HCT116 (cell line): ENCODE measurements at regions not wholly inside any gene's neighbourhood (a gene's known extent, or its start where the extent isn't known, plus 50 kb on each side); places are given as distances from the start of the nearest gene placed in this dataset.

Source experiments
- ATAC-seq: fragments of 200-7000 bp; cut with Tn5 transposase; 2 replicates; pipeline ENCODE4 v1.9.1; 2020; ENCODE audit warnings: mild to moderate bottlenecking, moderate library complexity
- BruUV-seq: library from RNA; stranded (reverse); fragments of 400-500 nt; replicated peaks from 2 replicates; lab custom pipeline; 2021; lab: Mats Ljungman, UMichigan
- CTCF ChIA-PET: fragments of 300-600 bp; sonication (Branson Sonifier 250); formaldehyde crosslinking; loops from one replicate; lab custom pipeline; 2021; ENCODE audit warnings: antibody characterized with exemption; lab: Charles Lee
- POLR2A ChIA-PET: fragments of 300-600, 350-600 bp; sonication (Branson Sonifier 250); formaldehyde crosslinking; loops from one replicate; lab custom pipeline; 2021; ENCODE audit warnings: antibody characterized with exemption; lab: Charles Lee
- RAD21 ChIA-PET, 2 experiments: fragments of 300-600 bp; sonication (Branson Sonifier 250); formaldehyde crosslinking; loops; one replicate each; lab custom pipeline; 2023; ENCODE audit warnings: low total read pairs in 2 of 2; ENCODE audit not compliant: uncharacterized antibody in 2 of 2, unreplicated experiment in 2 of 2, low non-redundant PET in 1 of 2; lab: Charles Lee
- DNase-seq: peaks from one replicate; pipeline ENCODE4 v3.0.0-alpha.2; 2010; ENCODE audit warnings: low read depth, low spot score
- H2AFZ ChIP-seq: fragments of 200-600 bp; shearing (Covaris generic), sonication (generic); 2 replicates; pipeline ENCODE4 v1.6.1; 2017; ENCODE audit warnings: low read depth, mixed run types, mixed read lengths, antibody characterized with exemption, low read length; ENCODE audit not compliant: poor library complexity, severe bottlenecking
- H3K27ac ChIP-seq: 2 replicates; pipeline ENCODE4 v1.5.1; 2012; ENCODE audit warnings: low read depth, low read length
- H3K27me3 ChIP-seq: fragments of 200-600 bp; sonication (generic); 2 replicates; pipeline ENCODE4 v1.6.1; 2016; ENCODE audit warnings: mixed run types, low read length, mixed read lengths; ENCODE audit not compliant: insufficient read depth
- H3K36me3 ChIP-seq, 2 experiments: fragments of 200-500 bp in 1 of 2; fragments of 200-600 bp in 1 of 2; sonication (Bioruptor generic) in 1 of 2; sonication (generic) in 1 of 2; 2 replicates each; pipeline versions ENCODE4 v1.5.1 to v1.6.1; 2014 to 2016; ENCODE audit warnings: low read length in 2 of 2, inconsistent platforms in 1 of 2, mixed read lengths in 1 of 2, mixed run types in 1 of 2; ENCODE audit not compliant: insufficient read depth in 2 of 2, control insufficient read depth in 1 of 2
- H3K4me1 ChIP-seq, 2 experiments: fragments of 200-600 bp in 1 of 2; sonication (generic) in 1 of 2; 2 replicates each; pipeline versions ENCODE4 v1.5.1 to v1.6.1; 2012 to 2017; ENCODE audit warnings: low read length in 2 of 2, inconsistent platforms in 1 of 2, mild to moderate bottlenecking in 1 of 2, mixed read lengths in 1 of 2, mixed run types in 1 of 2, moderate library complexity in 1 of 2; ENCODE audit not compliant: insufficient read depth in 2 of 2, control insufficient read depth in 1 of 2
- H3K4me2 ChIP-seq: fragments of 200-600 bp; sonication (generic); 2 replicates; pipeline ENCODE4 v1.6.1; 2017; ENCODE audit warnings: mixed run types, low read length, mixed read lengths
- H3K4me3 ChIP-seq, 2 experiments: fragments of 200-600 bp in 1 of 2; sonication (generic) in 1 of 2; replicated peaks in 1 of 2; 2 replicates each; pipeline ENCODE4 v1.5.1; 2011 to 2016; ENCODE audit warnings: low read length in 2 of 2, control low read depth in 1 of 2, low read depth in 1 of 2, mild to moderate bottlenecking in 1 of 2, mixed read lengths in 1 of 2, mixed run types in 1 of 2
- H3K79me2 ChIP-seq: fragments of 200-600 bp; sonication (generic); 2 replicates; pipeline ENCODE4 v1.6.1; 2017; ENCODE audit warnings: mild to moderate bottlenecking, mixed run types, low read length, moderate library complexity, mixed read lengths; ENCODE audit not compliant: insufficient read depth
- H3K9ac ChIP-seq: fragments of 200-600 bp; sonication (generic); 2 replicates; pipeline ENCODE4 v1.6.1; 2016; ENCODE audit warnings: low read length, mixed read lengths
- H3K9me2 ChIP-seq: fragments of 200-600 bp; sonication (generic), shearing (Covaris generic); 2 replicates; pipeline ENCODE4 v1.6.1; 2017; ENCODE audit warnings: mixed run types, mild to moderate bottlenecking, moderate library complexity; ENCODE audit not compliant: insufficient read depth
- H3K9me3 ChIP-seq, 2 experiments: fragments of 200-500 bp in 1 of 2; fragments of 200-600 bp in 1 of 2; sonication (Bioruptor generic) in 1 of 2; sonication (generic) in 1 of 2; 2 replicates each; pipeline ENCODE4 v1.6.1; 2014 to 2017; ENCODE audit warnings: low read length in 2 of 2, mixed read lengths in 2 of 2, inconsistent platforms in 1 of 2, low read depth in 1 of 2, mild to moderate bottlenecking in 1 of 2, mixed run types in 1 of 2, moderate library complexity in 1 of 2; ENCODE audit not compliant: control insufficient read depth in 1 of 2, insufficient read depth in 1 of 2
- H4K20me1 ChIP-seq: fragments of 200-600 bp; sonication (generic), shearing (Covaris generic); 2 replicates; pipeline ENCODE4 v1.6.1; 2017; ENCODE audit warnings: mixed run types, mild to moderate bottlenecking, moderate library complexity; ENCODE audit not compliant: insufficient read depth
- ATF3 ChIP-seq: IDR thresholded peaks from 2 replicates; pipeline ENCODE4 v1.6.1; 2012
- CBX3 ChIP-seq: IDR thresholded peaks from 2 replicates; pipeline ENCODE4 v1.6.1; 2012; ENCODE audit warnings: low read depth
- EGR1 ChIP-seq: IDR thresholded peaks from 2 replicates; pipeline ENCODE4 v1.6.1; 2012; ENCODE audit warnings: low read depth
- ELF1 ChIP-seq: IDR thresholded peaks from 2 replicates; pipeline ENCODE4 v1.6.1; 2012; ENCODE audit warnings: low read depth, borderline replicate concordance
- EZH2 ChIP-seq: fragments of 200-600 bp; sonication (generic); IDR thresholded peaks from 2 replicates; pipeline ENCODE4 v1.6.1; 2017; ENCODE audit warnings: antibody characterized with exemption, mixed run types
- POLR2AphosphoS5 ChIP-seq: IDR thresholded peaks from 2 replicates; pipeline ENCODE4 v1.6.1; 2011; ENCODE audit warnings: mild to moderate bottlenecking, low read depth, low read length, moderate library complexity
- RAD21 ChIP-seq: IDR thresholded peaks from 2 replicates; pipeline ENCODE4 v1.6.1; 2012; ENCODE audit warnings: low read depth, mild to moderate bottlenecking
- REST ChIP-seq: IDR thresholded peaks from 2 replicates; pipeline ENCODE4 v1.6.1; 2012; ENCODE audit warnings: low read depth
- SIN3A ChIP-seq: IDR thresholded peaks from 2 replicates; pipeline ENCODE4 v1.6.1; 2012; ENCODE audit warnings: low read depth
- ZBTB33 ChIP-seq: IDR thresholded peaks from 2 replicates; pipeline ENCODE4 v1.6.1; 2011; ENCODE audit warnings: mild to moderate bottlenecking, low read length, moderate library complexity; ENCODE audit not compliant: insufficient replicate concordance; ENCODE audit errors: extremely low read depth
- ZNF274 ChIP-seq: fragments of 200-500 bp; sonication (Bioruptor generic); IDR thresholded peaks from 2 replicates; pipeline ENCODE4 v1.6.1; 2014; ENCODE audit warnings: mild to moderate bottlenecking, low read depth, low read length, inconsistent platforms
- intact Hi-C: fragments of 100-400 bp; cut with micrococcal nuclease; formaldehyde crosslinking; loops from 2 replicates; pipeline ENCODE4 v1.10.0; 2022

GRCh38 chr6:40232698-40233097 is 298.4 kb upstream of the MOCS1 start:
- intact Hi-C loops, result no loop called here
- ChIA-PET RAD21 (no interaction called here), CTCF (no interaction called here), POLR2A (no interaction called here)
- Histone ChIP-seq H3K9me2 (no peaks in the 10 kb centered on the region), H3K27ac (no peak overlapping the region), H3K4me1 (no peaks in the 10 kb centered on the region), H3K4me3 (no peak overlapping the region), H3K27me3 (peaks cover 23% of the 10 kb centered on the region; the same call in 1 of the 2 replicates), H3K4me2 (no peak overlapping the region), H2AFZ (no peak overlapping the region), H3K9ac (no peak overlapping the region), H3K36me3 (no peaks in the 10 kb centered on the region), H4K20me1 (no peaks in the 10 kb centered on the region), H3K9me3 (no peaks in the 10 kb centered on the region), H3K79me2 (no peaks in the 10 kb centered on the region)
- BruUV-seq, result no TSS peak
- ATAC-seq, result no peak
- no peak for DNase-seq
- no peak for TF ChIP-seq REST

GRCh38 chr6:40227735-40228134 is 293.5 kb upstream of the MOCS1 start:
- H2AFZ ChIP-seq, result no peak overlapping the region
- CTCF ChIA-PET, result no interaction called here
- no peak overlapping the region for H3K4me2 ChIP-seq
- no peak overlapping the region for H3K4me3 ChIP-seq
- no peaks in the 10 kb centered on the region for H3K9me2 ChIP-seq
- no TSS peak for BruUV-seq
- H3K9ac ChIP-seq, result no peak overlapping the region
- no peak overlapping the region for H3K27ac ChIP-seq
- DNase-seq (no peak), ATAC-seq (no peak)
- no peaks in the 10 kb centered on the region for H3K4me1 ChIP-seq
- H3K79me2 ChIP-seq, result no peaks in the 10 kb centered on the region
- POLR2A ChIA-PET, result no interaction called here
- intact Hi-C loops, result no loop called here
- RAD21 ChIA-PET, result no interaction called here
- H3K9me3 ChIP-seq, result no peaks in the 10 kb centered on the region
- no peaks in the 10 kb centered on the region for H3K36me3 ChIP-seq
- H4K20me1 ChIP-seq, result no peaks in the 10 kb centered on the region
- H3K27me3 ChIP-seq, result peaks cover 29% of the 10 kb centered on the region; the same call in 1 of the 2 replicates
- TF ChIP-seq SIN3A, result no peak
- no peak for TF ChIP-seq ZBTB33
- no peak for TF ChIP-seq ATF3
- TF ChIP-seq CBX3, result no peak
- no peak for TF ChIP-seq POLR2AphosphoS5
- TF ChIP-seq EZH2, result no peak
- TF ChIP-seq RAD21, result no peak
- TF ChIP-seq ELF1, result no peak
- no peak for TF ChIP-seq REST
- no peak for TF ChIP-seq ZNF274
- TF ChIP-seq EGR1, result no peak
